Esophagus squamous epithelium (tissue), 5 donors: ENCODE measurements at regions not wholly inside any gene's neighbourhood (a gene's known extent, or its start where the extent isn't known, plus 50 kb on each side); places are given as distances from the start of the nearest gene placed in this dataset.

Experiments used
- DNase-seq: peaks from one replicate; lab custom pipeline; 2025; lab: John Stamatoyannopoulos, UW
- H3K27ac ChIP-seq, 4 donors: fragments of 200-600 bp; sonication (generic); one replicate each; pipeline ENCODE4 v1.5.1; 2016 to 2019; ENCODE audit warnings: mild to moderate bottlenecking in 1 of 4
- H3K27me3 ChIP-seq, 4 donors: fragments of 200-600 bp; sonication (generic); 1 replicate in 3 of 4; 2 replicates in 1 of 4; pipeline versions ENCODE4 v1.5.1 to v1.6.0; 2017 to 2021; ENCODE audit warnings: antibody characterized with exemption in 1 of 4
- H3K36me3 ChIP-seq, 3 donors: fragments of 200-600 bp; sonication (generic); one replicate each; pipeline ENCODE4 v1.5.1; 2016 to 2019
- H3K4me1 ChIP-seq, 3 donors: fragments of 200-600 bp; sonication (generic); one replicate each; pipeline ENCODE4 v1.5.1; 2017 to 2019
- H3K4me3 ChIP-seq, 4 donors: fragments of 200-600 bp; sonication (generic); 1 replicate in 3 of 4; 2 replicates in 1 of 4; pipeline ENCODE4 v1.5.1; 2016 to 2019; ENCODE audit warnings: mild to moderate bottlenecking in 2 of 4, moderate library complexity in 1 of 4
- H3K9me3 ChIP-seq, 3 donors: fragments of 200-600 bp; sonication (generic); one replicate each; pipeline ENCODE4 v1.5.1; 2016 to 2019
- POLR2A ChIP-seq, 4 donors: fragments of 450-650 bp; IDR thresholded peaks; one replicate each; pipeline ENCODE4 v1.6.1; 2017; ENCODE audit warnings: antibody characterized with exemption in 4 of 4, mild to moderate bottlenecking in 4 of 4, moderate library complexity in 3 of 4
- WGBS, 2 donors: methylation state at CpG; one replicate each; pipeline ENCODE4 v1.1.5; 2018; 5-methylcytosine and 5-hydroxymethylcytosine counted together
- intact Hi-C: fragments of 100-400 bp; cut with DNase I; formaldehyde crosslinking; loops from one replicate; pipeline ENCODE4 v1.15.0; 2022
- TF ChIP-seq, protein P1 (sequence below), 6 experiments: fragments of 450-650 bp in 4 of 6; fragments of 200-600 bp in 2 of 6; sonication (generic) in 2 of 6; IDR thresholded peaks; one replicate each; pipeline ENCODE4 v1.5.1; 2016 to 2019; ENCODE audit warnings: antibody characterized with exemption in 6 of 6, mild to moderate bottlenecking in 4 of 6, moderate library complexity in 4 of 6
- donor health status: DM: yes; HTN: yes; CAD: no.

GRCh38 chr6:169014211-169015197 lies 239.1 kb downstream of the THBS2 start:
- no peaks in the 10 kb centered on the region for H3K27me3 ChIP-seq
- TF ChIP-seq, protein P1, sequence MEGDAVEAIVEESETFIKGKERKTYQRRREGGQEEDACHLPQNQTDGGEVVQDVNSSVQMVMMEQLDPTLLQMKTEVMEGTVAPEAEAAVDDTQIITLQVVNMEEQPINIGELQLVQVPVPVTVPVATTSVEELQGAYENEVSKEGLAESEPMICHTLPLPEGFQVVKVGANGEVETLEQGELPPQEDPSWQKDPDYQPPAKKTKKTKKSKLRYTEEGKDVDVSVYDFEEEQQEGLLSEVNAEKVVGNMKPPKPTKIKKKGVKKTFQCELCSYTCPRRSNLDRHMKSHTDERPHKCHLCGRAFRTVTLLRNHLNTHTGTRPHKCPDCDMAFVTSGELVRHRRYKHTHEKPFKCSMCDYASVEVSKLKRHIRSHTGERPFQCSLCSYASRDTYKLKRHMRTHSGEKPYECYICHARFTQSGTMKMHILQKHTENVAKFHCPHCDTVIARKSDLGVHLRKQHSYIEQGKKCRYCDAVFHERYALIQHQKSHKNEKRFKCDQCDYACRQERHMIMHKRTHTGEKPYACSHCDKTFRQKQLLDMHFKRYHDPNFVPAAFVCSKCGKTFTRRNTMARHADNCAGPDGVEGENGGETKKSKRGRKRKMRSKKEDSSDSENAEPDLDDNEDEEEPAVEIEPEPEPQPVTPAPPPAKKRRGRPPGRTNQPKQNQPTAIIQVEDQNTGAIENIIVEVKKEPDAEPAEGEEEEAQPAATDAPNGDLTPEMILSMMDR (IDR thresholded peaks at IDR 0.05) = no peak
- no peak for TF ChIP-seq POLR2A (IDR thresholded peaks at IDR 0.05)
- H3K4me1 ChIP-seq = peaks cover 0 to 12% (median 4%) of the 10 kb centered on the region in 3 donors
- peaks cover 0 to 8% (median 6%) of the 10 kb centered on the region in 3 donors for H3K9me3 ChIP-seq
- intact Hi-C loops = no loop called here
- no peaks in the 10 kb centered on the region for H3K36me3 ChIP-seq
- H3K27ac ChIP-seq = peak overlapping the region in 3 of 4 donors; percentile 11 to 26 (median 14)
- H3K4me3 ChIP-seq = no peak overlapping the region
- no peak for DNase-seq
- 37 to 43% methylated on average over 5 of the region's 5 CpGs for WGBS, 2 donors

DNA sequence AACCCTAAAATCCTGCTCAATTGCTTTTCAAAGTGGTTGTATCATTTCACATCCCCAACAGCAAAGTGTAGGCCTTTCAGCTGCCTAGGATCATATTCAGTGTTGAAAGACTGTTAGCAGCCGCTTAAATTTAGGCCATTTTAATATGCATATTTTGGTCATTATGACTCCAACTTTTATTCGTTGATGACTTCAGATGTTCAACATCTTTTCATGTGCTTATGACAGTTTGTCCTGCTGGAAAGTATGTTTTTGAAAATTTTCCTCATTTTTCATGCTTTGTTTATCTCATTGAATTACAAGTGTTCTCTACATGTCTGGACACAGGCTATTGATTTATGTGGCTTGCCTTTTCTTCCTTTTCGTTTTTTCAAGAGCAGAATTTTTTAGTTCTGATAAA lies 244.0 kb downstream of the THBS2 start:
- no peaks in the 10 kb centered on the region for H3K36me3 ChIP-seq
- H3K4me3 ChIP-seq = no peak overlapping the region
- no peaks in the 10 kb centered on the region for H3K27me3 ChIP-seq
- no peaks in the 10 kb centered on the region for H3K9me3 ChIP-seq
- TF ChIP-seq POLR2A (IDR thresholded peaks at IDR 0.05) = no peak
- TF ChIP-seq, protein P1 (IDR thresholded peaks at IDR 0.05) = no peak
- H3K4me1 ChIP-seq = no peaks in the 10 kb centered on the region
- 32 to 42% methylated on average over 3 of the region's 3 CpGs for WGBS, 2 donors
- no peak for DNase-seq
- intact Hi-C loops = no loop called here
- H3K27ac ChIP-seq = peak overlapping the region in 1 of 4 donors; percentile 18

- 74 to 81% methylated on average over 3 of the region's 4 CpGs for WGBS, 2 donors
- DNase-seq = no peak
These were observed 244.9 kb downstream of the THBS2 start for GRCh38 chr6:169008641-169009257.

DNA sequence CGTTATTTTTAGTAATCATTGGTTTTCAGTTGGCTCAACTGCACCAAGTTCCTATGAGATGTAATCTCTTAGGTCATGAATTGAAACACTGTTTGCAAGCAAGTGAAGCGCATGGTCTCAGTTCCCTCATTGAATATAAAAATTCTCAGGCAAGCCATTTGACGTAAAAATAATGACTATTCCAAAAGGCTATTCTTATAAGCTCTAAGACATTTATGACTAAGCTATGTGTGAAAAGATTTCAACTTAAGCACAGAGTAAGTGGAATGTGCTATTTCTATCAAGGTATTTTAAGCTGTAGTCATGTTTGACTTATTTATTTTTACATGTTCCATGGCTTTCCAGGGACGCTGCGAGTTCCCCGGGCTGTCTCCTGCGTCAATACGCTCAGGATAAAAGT lies 248.5 kb downstream of the THBS2 start:
- Histone ChIP-seq H3K9me3 (no peaks in the 10 kb centered on the region), H3K36me3 (no peaks in the 10 kb centered on the region), H3K27ac (no peak overlapping the region), H3K4me3 (no peak overlapping the region), H3K27me3 (no peaks in the 10 kb centered on the region), H3K4me1 (no peaks in the 10 kb centered on the region)
- intact Hi-C loops = no loop called here
- no peak for TF ChIP-seq POLR2A (IDR thresholded peaks at IDR 0.05)
- TF ChIP-seq, protein P1 (IDR thresholded peaks at IDR 0.05) = no peak
- WGBS, 2 donors = 60 to 81% methylated on average over 8 of the region's 8 CpGs
- DNase-seq = no peak

More at GRCh38 chr6:169008641-169009257, 244.9 kb downstream of the THBS2 start:
- Histone ChIP-seq H3K27me3 (no peaks in the 10 kb centered on the region), H3K36me3 (no peaks in the 10 kb centered on the region), H3K4me1 (no peaks in the 10 kb centered on the region), H3K9me3 (no peaks in the 10 kb centered on the region), H3K4me3 (no peak overlapping the region), H3K27ac (peak overlapping the region in 1 of 4 donors; percentile 18)
- intact Hi-C loops = no loop called here
- TF ChIP-seq, protein P1 (IDR thresholded peaks at IDR 0.05) = no peak
- no peak for TF ChIP-seq POLR2A (IDR thresholded peaks at IDR 0.05)

- no peak for TF ChIP-seq POLR2A (IDR thresholded peaks at IDR 0.05)
- TF ChIP-seq, protein P1 (IDR thresholded peaks at IDR 0.05) = no peak
- H3K4me1 ChIP-seq = no peaks in the 10 kb centered on the region
- H3K27me3 ChIP-seq = no peaks in the 10 kb centered on the region
- intact Hi-C loops = no loop called here
- H3K27ac ChIP-seq = no peak overlapping the region
- H3K36me3 ChIP-seq = no peaks in the 10 kb centered on the region
- H3K4me3 ChIP-seq = no peak overlapping the region
- DNase-seq = no peak
- 91 to 93% methylated on average over 11 to 15 of the region's 15 CpGs for WGBS, 2 donors
- no peaks in the 10 kb centered on the region for H3K9me3 ChIP-seq
These were observed 253.6 kb downstream of the THBS2 start for GRCh38 chr6:169000022-169000421.
